Lower lobe of right lung (tissue), 2 donors: ENCODE measurements at regions not wholly inside any gene's neighbourhood (a gene's known extent, or its start where the extent isn't known, plus 50 kb on each side); places are given as distances from the start of the nearest gene placed in this dataset.

Experiments used
- ATAC-seq, 2 donors: fragments of 200-7000 bp; cut with Tn5 transposase; one replicate each; pipeline ENCODE4 v1.9.1; 2020 to 2022; ENCODE audit warnings: mild to moderate bottlenecking in 2 of 2, moderate library complexity in 2 of 2
- DNase-seq: peaks from one replicate; pipeline ENCODE4 v3.0.0-alpha.2; 2020
- H3K27ac ChIP-seq: fragments of 200-600 bp; one replicate; pipeline ENCODE4 v1.8.0; 2022
- H3K27me3 ChIP-seq: fragments of 200-600 bp; one replicate; pipeline ENCODE4 v1.8.0; 2022; ENCODE audit warnings: low read depth
- H3K36me3 ChIP-seq: fragments of 200-600 bp; one replicate; pipeline ENCODE4 v1.8.0; 2022; ENCODE audit warnings: mild to moderate bottlenecking
- H3K4me1 ChIP-seq: fragments of 200-600 bp; one replicate; pipeline ENCODE4 v1.8.0; 2022
- H3K4me3 ChIP-seq: fragments of 200-600 bp; one replicate; pipeline ENCODE4 v1.8.0; 2022; ENCODE audit warnings: mild to moderate bottlenecking
- H3K9me3 ChIP-seq: fragments of 200-600 bp; one replicate; pipeline ENCODE4 v1.8.0; 2022
- CTCF ChIP-seq: fragments of 200-600 bp; IDR thresholded peaks from one replicate; pipeline ENCODE4 v1.8.0; 2022; ENCODE audit warnings: antibody characterized with exemption, mild to moderate bottlenecking
- intact Hi-C: fragments of 100-400 bp; cut with DNase I; formaldehyde crosslinking; loops from one replicate; pipeline ENCODE4 v1.11.0; 2022
- donor health status: DM: no; HTN: yes; CAD: no; lungs with severe emphysema.

- TF ChIP-seq CTCF = no peak
- Histone ChIP-seq H3K36me3 (no peaks in the 10 kb centered on the region), H3K4me1 (no peaks in the 10 kb centered on the region), H3K4me3 (no peak overlapping the region), H3K27ac (no peak overlapping the region), H3K27me3 (peaks cover 34% of the 10 kb centered on the region), H3K9me3 (no peaks in the 10 kb centered on the region)
- ATAC-seq (no peak), DNase-seq (no peak)
- intact Hi-C loops = no loop called here
Observed at GRCh38 chr17:5874486-5874885, 195.7 kb upstream of the WSCD1 start.

- Histone ChIP-seq H3K27me3 (peaks cover 29% of the 10 kb centered on the region), H3K4me1 (no peaks in the 10 kb centered on the region), H3K9me3 (no peaks in the 10 kb centered on the region), H3K4me3 (no peak overlapping the region), H3K36me3 (no peaks in the 10 kb centered on the region), H3K27ac (no peak overlapping the region)
- ATAC-seq = no peak
- intact Hi-C loops = no loop called here
- DNase-seq = no peak
- no peak for TF ChIP-seq CTCF
Observed at GRCh38 chr17:5877366-5877765, 192.8 kb upstream of the WSCD1 start.

DNA sequence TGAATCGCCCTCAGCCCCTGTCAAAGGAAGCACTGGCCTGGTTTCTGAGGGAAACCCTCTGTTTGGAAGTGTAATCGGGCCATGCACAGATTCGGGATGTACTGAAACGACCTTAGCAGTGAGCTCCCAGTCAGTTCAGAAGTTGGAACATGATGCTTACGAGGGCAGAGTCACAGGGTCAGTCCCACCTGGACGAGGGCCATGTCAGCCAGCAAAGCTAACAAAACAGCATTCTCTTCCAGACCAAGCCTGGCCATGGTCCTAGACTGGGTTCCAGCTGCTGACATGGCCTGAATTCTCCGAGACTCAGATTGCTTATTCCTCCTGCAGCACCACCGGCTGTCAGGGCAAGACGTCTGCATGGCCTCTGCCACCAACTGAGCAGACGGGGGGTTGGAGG is 192.2 kb upstream of the WSCD1 start:
- Histone ChIP-seq H3K4me1 (no peaks in the 10 kb centered on the region), H3K27me3 (peaks cover 29% of the 10 kb centered on the region), H3K36me3 (no peaks in the 10 kb centered on the region), H3K27ac (no peak overlapping the region), H3K4me3 (no peak overlapping the region), H3K9me3 (no peaks in the 10 kb centered on the region)
- no peak for DNase-seq
- TF ChIP-seq CTCF = no peak
- intact Hi-C loops = no loop called here
- peak in 1 of 2 donors; percentile 88 for ATAC-seq

DNA sequence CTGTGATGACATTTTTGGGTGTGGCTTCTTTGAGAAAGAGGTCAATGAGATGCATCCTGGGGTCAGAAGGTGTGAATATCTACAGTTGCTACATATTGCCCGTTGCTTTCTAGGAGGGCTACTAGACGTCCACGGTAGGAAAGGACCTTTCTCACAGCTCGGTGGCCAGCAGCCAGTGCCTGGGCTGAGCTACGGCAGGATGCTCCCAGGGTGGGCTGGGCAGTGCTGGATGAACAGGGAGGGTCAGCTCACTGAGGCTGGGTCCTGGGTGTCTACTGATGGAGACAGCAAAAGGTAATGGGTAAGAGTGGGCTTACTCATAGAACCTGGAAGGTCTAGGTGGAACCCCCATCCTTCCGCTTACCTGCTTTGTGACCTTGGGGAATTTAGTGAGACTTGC is 188.3 kb upstream of the WSCD1 start:
- ATAC-seq (no peak), DNase-seq (no peak)
- Histone ChIP-seq H3K4me1 (no peaks in the 10 kb centered on the region), H3K4me3 (no peak overlapping the region), H3K27ac (no peak overlapping the region), H3K9me3 (no peaks in the 10 kb centered on the region), H3K36me3 (no peaks in the 10 kb centered on the region), H3K27me3 (peaks cover 25% of the 10 kb centered on the region)
- TF ChIP-seq CTCF = no peak
- intact Hi-C loops = no loop called here

- H3K4me3 ChIP-seq = no peak overlapping the region
- H3K9me3 ChIP-seq = no peaks in the 10 kb centered on the region
- H3K27me3 ChIP-seq = peaks cover 7% of the 10 kb centered on the region
- no peaks in the 10 kb centered on the region for H3K4me1 ChIP-seq
- intact Hi-C loops = no loop called here
- no peak overlapping the region for H3K27ac ChIP-seq
- no peak for DNase-seq
- ATAC-seq = no peak
- no peaks in the 10 kb centered on the region for H3K36me3 ChIP-seq
- no peak for TF ChIP-seq CTCF
Observed at GRCh38 chr17:5883775-5884665, 186.2 kb upstream of the WSCD1 start.
